ENCODE measurements at regions not wholly inside any gene's neighbourhood (a gene's known extent, or its start where the extent isn't known, plus 50 kb on each side); places are given as distances from the start of the nearest gene placed in this dataset.

DNA sequence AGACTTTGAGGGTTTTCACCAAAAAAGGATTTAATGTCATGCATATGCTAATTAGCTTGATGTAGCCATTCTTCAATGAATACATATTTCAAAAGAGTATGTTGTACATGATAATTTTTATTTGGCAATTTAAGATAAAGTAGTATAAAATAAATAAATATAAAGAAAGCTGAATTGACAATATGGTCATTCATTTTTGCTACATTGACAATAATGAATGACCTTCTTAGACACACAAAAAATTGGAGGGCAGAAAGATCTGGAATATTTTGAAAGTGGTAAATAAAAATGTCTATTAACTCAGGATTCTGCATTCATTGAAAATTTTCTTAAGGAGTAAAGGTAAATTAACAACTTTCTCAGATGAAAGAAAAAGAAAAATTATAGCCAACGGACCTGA lies 324.8 kb upstream of the FTMT start:
- TF ChIP-seq, protein P1, sequence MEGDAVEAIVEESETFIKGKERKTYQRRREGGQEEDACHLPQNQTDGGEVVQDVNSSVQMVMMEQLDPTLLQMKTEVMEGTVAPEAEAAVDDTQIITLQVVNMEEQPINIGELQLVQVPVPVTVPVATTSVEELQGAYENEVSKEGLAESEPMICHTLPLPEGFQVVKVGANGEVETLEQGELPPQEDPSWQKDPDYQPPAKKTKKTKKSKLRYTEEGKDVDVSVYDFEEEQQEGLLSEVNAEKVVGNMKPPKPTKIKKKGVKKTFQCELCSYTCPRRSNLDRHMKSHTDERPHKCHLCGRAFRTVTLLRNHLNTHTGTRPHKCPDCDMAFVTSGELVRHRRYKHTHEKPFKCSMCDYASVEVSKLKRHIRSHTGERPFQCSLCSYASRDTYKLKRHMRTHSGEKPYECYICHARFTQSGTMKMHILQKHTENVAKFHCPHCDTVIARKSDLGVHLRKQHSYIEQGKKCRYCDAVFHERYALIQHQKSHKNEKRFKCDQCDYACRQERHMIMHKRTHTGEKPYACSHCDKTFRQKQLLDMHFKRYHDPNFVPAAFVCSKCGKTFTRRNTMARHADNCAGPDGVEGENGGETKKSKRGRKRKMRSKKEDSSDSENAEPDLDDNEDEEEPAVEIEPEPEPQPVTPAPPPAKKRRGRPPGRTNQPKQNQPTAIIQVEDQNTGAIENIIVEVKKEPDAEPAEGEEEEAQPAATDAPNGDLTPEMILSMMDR (IDR thresholded peaks at IDR 0.05; ENCODE audit: insufficient read depth, low read length, poor library complexity, severe bottlenecking), result no peak
- no peak for TF ChIP-seq EZH2phosphoT487 (conservative IDR thresholded peaks at IDR 0.05; ENCODE audit: low read length)

Data from SU-DHL-6 (cell line).